ENCODE measurements at regions not wholly inside any gene's neighbourhood (a gene's known extent, or its start where the extent isn't known, plus 50 kb on each side); places are given as distances from the start of the nearest gene placed in this dataset.

GRCh38 chr19:28914173-28914572 lies 298.8 kb downstream of the UQCRFS1 start:
- no peak for TF ChIP-seq CTCF (IDR thresholded peaks at IDR 0.05; ENCODE audit: low read depth, low read length, missing control alignments)
- no peak for DNase-seq (ENCODE audit: low read depth)
- H3K4me3 ChIP-seq (ENCODE audit: low read depth, low read length), result no peak overlapping the region

GRCh38 chr19:28913626-28914025 lies 299.3 kb downstream of the UQCRFS1 start:
- H3K4me3 ChIP-seq (ENCODE audit: low read depth, low read length), result no peak overlapping the region
- TF ChIP-seq CTCF (IDR thresholded peaks at IDR 0.05; ENCODE audit: low read depth, low read length, missing control alignments), result no peak
- DNase-seq (ENCODE audit: low read depth), result no peak

GRCh38 chr19:28908941-28909340 lies 304.0 kb downstream of the UQCRFS1 start:
- no peak overlapping the region for H3K4me3 ChIP-seq (ENCODE audit: low read depth, low read length)
- DNase-seq (ENCODE audit: low read depth), result no peak
- TF ChIP-seq CTCF (IDR thresholded peaks at IDR 0.05; ENCODE audit: low read depth, low read length, missing control alignments), result no peak

GRCh38 chr19:28907534-28907933 lies 305.4 kb downstream of the UQCRFS1 start:
- no peak for DNase-seq (ENCODE audit: low read depth)
- H3K4me3 ChIP-seq (ENCODE audit: low read depth, low read length), result no peak overlapping the region
- no peak for TF ChIP-seq CTCF (IDR thresholded peaks at IDR 0.05; ENCODE audit: low read depth, low read length, missing control alignments)

GRCh38 chr19:28905996-28906395 lies 307.0 kb downstream of the UQCRFS1 start:
- no peak for DNase-seq (ENCODE audit: low read depth)
- H3K4me3 ChIP-seq (ENCODE audit: low read depth, low read length), result no peak overlapping the region
- TF ChIP-seq CTCF (IDR thresholded peaks at IDR 0.05; ENCODE audit: low read depth, low read length, missing control alignments), result no peak

- no peak for DNase-seq (ENCODE audit: low read depth)
- no peak for TF ChIP-seq CTCF (IDR thresholded peaks at IDR 0.05; ENCODE audit: low read depth, low read length, missing control alignments)
Observed at GRCh38 chr19:28899703-28900102, 313.2 kb downstream of the UQCRFS1 start.

GRCh38 chr19:28898249-28898648 lies 314.7 kb downstream of the UQCRFS1 start:
- no peak for DNase-seq (ENCODE audit: low read depth)
- TF ChIP-seq CTCF (IDR thresholded peaks at IDR 0.05; ENCODE audit: low read depth, low read length, missing control alignments), result no peak
- no peak overlapping the region for H3K4me3 ChIP-seq (ENCODE audit: low read depth, low read length)

More at GRCh38 chr19:28899703-28900102, 313.2 kb downstream of the UQCRFS1 start:
- H3K4me3 ChIP-seq (ENCODE audit: low read depth, low read length), result no peak overlapping the region
